IMR-90 (cell line): ENCODE measurements at regions not wholly inside any gene's neighbourhood (a gene's known extent, or its start where the extent isn't known, plus 50 kb on each side); places are given as distances from the start of the nearest gene placed in this dataset.

Experiments
- ATAC-seq: fragments of 200-7000 bp; cut with Tn5 transposase; 2 replicates; pipeline ENCODE4 v1.9.1; 2020; ENCODE audit warnings: low read depth, mild to moderate bottlenecking, moderate library complexity
- BruUV-seq: library from RNA; stranded (reverse); fragments of 400-500 nt; replicated peaks from 2 replicates; lab custom pipeline; 2021; lab: Mats Ljungman, UMichigan
- CTCF ChIA-PET: fragments of 300-600 bp; formaldehyde crosslinking; extraction: SDS; loops from one replicate; lab custom pipeline; 2021; ENCODE audit warnings: antibody characterized with exemption; lab: Yijun Ruan, JAX
- POLR2A ChIA-PET: fragments of 300-600 bp; sonication (Branson Sonifier 250); formaldehyde crosslinking; loops from one replicate; lab custom pipeline; 2022; ENCODE audit warnings: antibody characterized with exemption; ENCODE audit not compliant: unreplicated experiment; lab: Charles Lee
- DNase-seq: peaks from one replicate; pipeline ENCODE4 v3.0.0; 2013
- H2AFZ ChIP-seq: replicated peaks from 2 replicates; pipeline ENCODE3; 2013; ENCODE audit warnings: low read length, mild to moderate bottlenecking; ENCODE audit not compliant: poor library complexity
- H2AK5ac ChIP-seq: 2 replicates; pipeline ENCODE4 v1.6.1; 2013; ENCODE audit warnings: low read depth, low read length, inconsistent platforms
- H2AK9ac ChIP-seq: replicated peaks from 2 replicates; pipeline ENCODE3; 2013; ENCODE audit warnings: mild to moderate bottlenecking, low read depth, low read length, moderate library complexity; ENCODE audit not compliant: poor library complexity
- H2BK120ac ChIP-seq: 2 replicates; pipeline ENCODE4 v1.6.1; 2013; ENCODE audit warnings: low read depth, low read length, inconsistent platforms
- H2BK15ac ChIP-seq: 3 replicates; pipeline ENCODE4 v1.6.1; 2013; ENCODE audit warnings: low read depth, low read length, inconsistent platforms
- H2BK20ac ChIP-seq: 2 replicates; pipeline ENCODE4 v1.6.1; 2013; ENCODE audit warnings: low read depth, mild to moderate bottlenecking, inconsistent platforms, low read length, moderate library complexity
- H2BK5ac ChIP-seq: 2 replicates; pipeline ENCODE4 v1.6.1; 2013; ENCODE audit warnings: mild to moderate bottlenecking, low read depth, low read length, inconsistent platforms; ENCODE audit not compliant: poor library complexity, severe bottlenecking
- H3K14ac ChIP-seq: replicated peaks from 2 replicates; pipeline ENCODE4 v1.6.1; 2013; ENCODE audit warnings: low read depth, low read length, inconsistent platforms
- H3K18ac ChIP-seq: 2 replicates; pipeline ENCODE4 v1.6.1; 2013; ENCODE audit warnings: low read depth, low read length, control low read depth
- H3K23ac ChIP-seq: 2 replicates; pipeline ENCODE4 v1.6.1; 2013; ENCODE audit warnings: low read depth, low read length, inconsistent platforms
- H3K27ac ChIP-seq: 2 replicates; pipeline ENCODE4 v1.5.1; 2013; ENCODE audit warnings: mild to moderate bottlenecking, control low read depth, low read length; ENCODE audit not compliant: insufficient read depth
- H3K27me3 ChIP-seq: 2 replicates; pipeline ENCODE4 v1.6.1; 2013; ENCODE audit warnings: low read length; ENCODE audit not compliant: control insufficient read depth, insufficient read depth
- H3K36me3 ChIP-seq: 2 replicates; pipeline ENCODE4 v1.6.1; 2013; ENCODE audit warnings: low read length, mixed read lengths; ENCODE audit not compliant: control insufficient read depth, insufficient read depth
- H3K4ac ChIP-seq: 2 replicates; pipeline ENCODE4 v1.6.1; 2013; ENCODE audit warnings: low read depth, low read length, inconsistent platforms
- H3K4me1 ChIP-seq: 2 replicates; pipeline ENCODE4 v1.6.1; 2013; ENCODE audit warnings: low read length, mixed read lengths; ENCODE audit not compliant: control insufficient read depth, insufficient read depth
- H3K4me2 ChIP-seq: 2 replicates; pipeline ENCODE4 v1.6.1; 2013; ENCODE audit warnings: low read depth, mild to moderate bottlenecking, control low read depth, low read length, moderate library complexity
- H3K4me3 ChIP-seq: 2 replicates; pipeline ENCODE4 v1.5.1; 2013; ENCODE audit warnings: low read depth, mild to moderate bottlenecking, control low read depth, low read length, moderate library complexity; ENCODE audit not compliant: insufficient read depth
- H3K56ac ChIP-seq: 2 replicates; pipeline ENCODE4 v1.6.1; 2013; ENCODE audit warnings: low read length, inconsistent platforms; ENCODE audit not compliant: insufficient read depth; ENCODE audit errors: extremely low read depth
- H3K79me1 ChIP-seq, 2 experiments: 2 replicates each; pipeline ENCODE4 v1.6.1; 2013; ENCODE audit warnings: low read length in 2 of 2, inconsistent platforms in 1 of 2, low read depth in 1 of 2
- H3K9ac ChIP-seq: 2 replicates; pipeline ENCODE4 v1.6.1; 2013; ENCODE audit warnings: low read depth, low read length, control low read depth
- H3K9me1 ChIP-seq: 2 replicates; pipeline ENCODE4 v1.6.1; 2013; ENCODE audit warnings: low read length, inconsistent platforms; ENCODE audit not compliant: insufficient read depth
- H3K9me3 ChIP-seq: 2 replicates; pipeline ENCODE4 v1.6.1; 2013; ENCODE audit warnings: low read length; ENCODE audit not compliant: control insufficient read depth, insufficient read depth
- H4K20me1 ChIP-seq: 2 replicates; pipeline ENCODE4 v1.6.1; 2013; ENCODE audit warnings: low read length, inconsistent platforms; ENCODE audit not compliant: insufficient read depth
- H4K5ac ChIP-seq: 2 replicates; pipeline ENCODE4 v1.6.1; 2013; ENCODE audit warnings: mild to moderate bottlenecking, low read depth, low read length, control low read depth
- H4K8ac ChIP-seq, 2 experiments: 2 replicates each; pipeline ENCODE4 v1.6.1; 2013; ENCODE audit warnings: low read depth in 2 of 2, low read length in 2 of 2, control low read depth in 1 of 2, inconsistent platforms in 1 of 2
- H4K91ac ChIP-seq: 2 replicates; pipeline ENCODE4 v1.6.1; 2013; ENCODE audit warnings: low read depth, low read length, inconsistent platforms; ENCODE audit not compliant: insufficient read depth
- BHLHE40 ChIP-seq: fragments of 150-350 bp; IDR thresholded peaks from 2 replicates; pipeline ENCODE4 v1.6.1; 2016; ENCODE audit warnings: mild to moderate bottlenecking, low read depth, low read length
- MAFK ChIP-seq: IDR thresholded peaks from 2 replicates; pipeline ENCODE4 v1.6.1; 2012; ENCODE audit warnings: low read depth, low read length, improper control_type of control experiment
- MXI1 ChIP-seq: IDR thresholded peaks from 2 replicates; pipeline ENCODE4 v1.6.1; 2012; ENCODE audit warnings: low read depth, mild to moderate bottlenecking, low read length, moderate library complexity, borderline replicate concordance
- NFE2L2 ChIP-seq: fragments of 150-350 bp; IDR thresholded peaks from 2 replicates; pipeline ENCODE4 v1.6.1; 2016; ENCODE audit warnings: low read depth, mild to moderate bottlenecking, low read length
- POLR2A ChIP-seq: IDR thresholded peaks from 2 replicates; pipeline ENCODE4 v1.6.1; 2012; ENCODE audit warnings: mild to moderate bottlenecking, low read depth, low read length
- RAD21 ChIP-seq: IDR thresholded peaks from 2 replicates; pipeline ENCODE4 v1.6.1; 2012; ENCODE audit warnings: low read length, improper control_type of control experiment
- SMC3 ChIP-seq: fragments of 150-350 bp; IDR thresholded peaks from 2 replicates; pipeline ENCODE4 v1.6.1; 2016; ENCODE audit warnings: low read depth, mild to moderate bottlenecking, antibody characterized with exemption, low read length, moderate library complexity
- WGBS, 2 experiments: methylation state at CpG; one replicate each; pipeline versions ENCODE4 v1.1.5 to v1.1.7; 2013; ENCODE audit warnings: missing lambda C conversion rate in 2 of 2; ENCODE audit not compliant: insufficient read length in 1 of 2; ENCODE audit errors: extremely low coverage in 2 of 2; 5-methylcytosine and 5-hydroxymethylcytosine counted together
- dilution Hi-C: fragments of 300-500 bp; cut with HindIII; formaldehyde crosslinking; loops from one replicate; pipeline ENCODE4 v1.14.3; 2018; ENCODE audit warnings: low sequenced_read_pairs; ENCODE audit not compliant: unreplicated experiment
- in situ Hi-C: fragments of 300-500 bp; cut with MboI; formaldehyde crosslinking; loops from 3 replicates; pipeline ENCODE4 v1.14.3; 2019; ENCODE audit warnings: low sequenced_read_pairs, inconsistent platforms, mixed read lengths
- intact Hi-C: fragments of 100-400 bp; cut with micrococcal nuclease; formaldehyde crosslinking; loops from 2 replicates; pipeline ENCODE4 v1.10.0; 2022
- TF ChIP-seq, protein P1 (sequence below): conservative IDR thresholded peaks from 2 replicates; pipeline ENCODE4 v1.5.1; 2012; ENCODE audit warnings: mild to moderate bottlenecking, low read depth, low read length, improper control_type of control experiment

DNA sequence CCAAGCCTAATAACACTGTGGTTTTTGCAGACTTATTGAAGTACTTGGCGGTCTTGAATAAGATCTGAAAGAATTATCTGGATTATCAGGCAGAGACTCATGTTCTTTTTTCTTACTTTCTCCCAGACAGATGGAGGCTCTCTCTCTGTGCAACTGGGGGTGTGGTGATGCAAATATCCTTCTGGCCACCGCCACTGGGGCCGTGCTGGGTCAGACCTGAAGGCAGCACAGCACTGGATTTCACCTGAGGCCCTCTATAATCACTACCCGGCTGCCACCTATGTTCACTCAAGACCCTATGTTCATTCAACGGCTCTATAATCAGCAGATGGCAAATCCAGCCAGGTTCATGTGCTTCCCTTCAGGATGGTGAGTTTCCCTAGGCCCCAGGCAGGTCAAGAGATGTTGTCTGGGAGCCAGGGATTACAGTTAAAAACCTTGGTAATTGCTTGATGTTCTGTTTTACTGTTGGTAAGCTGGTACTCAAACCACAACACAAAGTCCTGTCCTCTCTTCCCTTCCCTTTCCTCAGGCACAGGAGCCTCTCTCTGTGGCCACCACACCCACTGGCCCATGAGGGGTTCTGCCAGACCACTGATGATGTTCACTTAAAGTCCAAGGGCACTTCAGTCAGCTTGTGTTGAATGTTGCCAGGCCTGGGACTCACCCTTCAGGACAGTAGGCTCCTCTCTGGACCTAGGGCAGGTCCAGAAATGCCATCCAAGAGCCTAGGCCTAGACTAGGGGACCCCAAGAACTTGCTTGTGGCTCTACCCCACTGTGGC is 205.3 kb upstream of the GCFC2 start:
- WGBS, 2 experiments, result no CpG with 5 or more reads among the region's 5 CpGs
- Histone ChIP-seq H4K8ac (no peak overlapping the region), H3K9ac (no peak overlapping the region), H2BK5ac (no peak overlapping the region), H4K5ac (no peak overlapping the region), H2BK15ac (no peak overlapping the region), H3K9me1 (no peaks in the 10 kb centered on the region), H3K27me3 (no peaks in the 10 kb centered on the region), H2AFZ (no peak overlapping the region), H3K9me3 (no peaks in the 10 kb centered on the region), H2AK5ac (no peak overlapping the region), H2BK20ac (no peak overlapping the region), H2AK9ac (no peak overlapping the region), H3K27ac (no peak overlapping the region), H3K18ac (no peak overlapping the region), H3K4me1 (no peaks in the 10 kb centered on the region), H3K4me3 (no peak overlapping the region), H4K91ac (no peak overlapping the region), H3K23ac (no peak overlapping the region), H3K4me2 (no peak overlapping the region), H3K4ac (no peak overlapping the region), H4K20me1 (no peaks in the 10 kb centered on the region), H3K56ac (no peak overlapping the region), H2BK120ac (no peak overlapping the region), H3K14ac (no peak overlapping the region), H3K79me1 (no peaks in the 10 kb centered on the region), H3K36me3 (no peaks in the 10 kb centered on the region)
- TF ChIP-seq MXI1 (no peak), SMC3 (no peak), NFE2L2 (no peak), RAD21 (no peak), MAFK (no peak), POLR2A (no peak), BHLHE40 (no peak)
- TF ChIP-seq, protein P1, sequence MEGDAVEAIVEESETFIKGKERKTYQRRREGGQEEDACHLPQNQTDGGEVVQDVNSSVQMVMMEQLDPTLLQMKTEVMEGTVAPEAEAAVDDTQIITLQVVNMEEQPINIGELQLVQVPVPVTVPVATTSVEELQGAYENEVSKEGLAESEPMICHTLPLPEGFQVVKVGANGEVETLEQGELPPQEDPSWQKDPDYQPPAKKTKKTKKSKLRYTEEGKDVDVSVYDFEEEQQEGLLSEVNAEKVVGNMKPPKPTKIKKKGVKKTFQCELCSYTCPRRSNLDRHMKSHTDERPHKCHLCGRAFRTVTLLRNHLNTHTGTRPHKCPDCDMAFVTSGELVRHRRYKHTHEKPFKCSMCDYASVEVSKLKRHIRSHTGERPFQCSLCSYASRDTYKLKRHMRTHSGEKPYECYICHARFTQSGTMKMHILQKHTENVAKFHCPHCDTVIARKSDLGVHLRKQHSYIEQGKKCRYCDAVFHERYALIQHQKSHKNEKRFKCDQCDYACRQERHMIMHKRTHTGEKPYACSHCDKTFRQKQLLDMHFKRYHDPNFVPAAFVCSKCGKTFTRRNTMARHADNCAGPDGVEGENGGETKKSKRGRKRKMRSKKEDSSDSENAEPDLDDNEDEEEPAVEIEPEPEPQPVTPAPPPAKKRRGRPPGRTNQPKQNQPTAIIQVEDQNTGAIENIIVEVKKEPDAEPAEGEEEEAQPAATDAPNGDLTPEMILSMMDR, result no peak
- DNase-seq (no peak), ATAC-seq (no peak)
- no TSS peak for BruUV-seq
- POLR2A ChIA-PET, result no interaction called here
- CTCF ChIA-PET, result interaction anchor here (0.6 kb wide), 1 partner anchor 351 kb away, joined by 3 read pairs; no protein-coding TSS in a partner anchor
- dilution Hi-C loops, result no loop called here
- in situ Hi-C loops, result no loop called here
- intact Hi-C loops, result no loop called here
